Suppressor macrophage treated with lipopolysaccharide for 1 hour (primary cell): ENCODE measurements at regions not wholly inside any gene's neighbourhood (a gene's known extent, or its start where the extent isn't known, plus 50 kb on each side); places are given as distances from the start of the nearest gene placed in this dataset.

Experiments
- DNase-seq, 3 donors: peaks; one replicate each; pipeline ENCODE4 v3.0.0-alpha.2; 2020 to 2022

- no peak for DNase-seq
These were observed 305.4 kb downstream of the MAF start for GRCh38 chr16:79295162-79295561.

GRCh38 chr16:79294568-79294967, 306.0 kb downstream of the MAF start:
- DNase-seq = no peak

- DNase-seq = peak; percentile 34 to 63 (median 61)
These were observed 306.6 kb downstream of the MAF start for GRCh38 chr16:79293836-79294460.

GRCh38 chr16:79288066-79288465, 312.5 kb downstream of the MAF start:
- peak; percentile 38 to 57 (median 43) for DNase-seq

- no peak for DNase-seq
These were observed 313.1 kb downstream of the MAF start for GRCh38 chr16:79287424-79287917.

GRCh38 chr16:79286646-79287423, 313.7 kb downstream of the MAF start:
- peak; percentile 62 to 71 (median 66) for DNase-seq

- no peak for DNase-seq
These were observed 315.8 kb downstream of the MAF start for GRCh38 chr16:79284766-79285165.

- DNase-seq = no peak
These were observed 317.0 kb downstream of the MAF start for GRCh38 chr16:79283578-79283977.

- DNase-seq = no peak
These were observed 317.7 kb downstream of the MAF start for GRCh38 chr16:79282806-79283205.

GRCh38 chr16:79278506-79278905, 322.0 kb downstream of the MAF start:
- no peak for DNase-seq

GRCh38 chr16:79276501-79276900, 324.0 kb downstream of the MAF start:
- DNase-seq = peak; percentile 39 to 56 (median 51)

- no peak for DNase-seq
These were observed 326.3 kb downstream of the MAF start for GRCh38 chr16:79274264-79274663.

GRCh38 chr16:79272141-79272577, 328.4 kb downstream of the MAF start:
- no peak for DNase-seq

GRCh38 chr16:79271583-79271982, 329.0 kb downstream of the MAF start:
- no peak for DNase-seq

- no peak for DNase-seq
These were observed 330.5 kb downstream of the MAF start for GRCh38 chr16:79270011-79270410.

GRCh38 chr16:79269211-79269863, 331.2 kb downstream of the MAF start:
- peak; percentile 63 to 80 (median 74) for DNase-seq

GRCh38 chr16:79267781-79268180, 332.8 kb downstream of the MAF start:
- DNase-seq = no peak

GRCh38 chr16:79267146-79267545, 333.4 kb downstream of the MAF start:
- DNase-seq = peak in 1 of 3 donors; percentile 15

GRCh38 chr16:79265701-79266100, 334.8 kb downstream of the MAF start:
- peak; percentile 39 to 58 (median 52) for DNase-seq

GRCh38 chr16:79265196-79265595, 335.3 kb downstream of the MAF start:
- peak in 2 of 3 donors; percentile 27 to 28 for DNase-seq

- peak; percentile 80 to 92 (median 91) for DNase-seq
These were observed 336.1 kb downstream of the MAF start for GRCh38 chr16:79264237-79265109.

GRCh38 chr16:79263425-79263824, 337.1 kb downstream of the MAF start:
- peak in 2 of 3 donors; percentile 26 to 49 for DNase-seq
